Hippocampal formation (tissue), 2 donors: ENCODE measurements at regions not wholly inside any gene's neighbourhood (a gene's known extent, or its start where the extent isn't known, plus 50 kb on each side); places are given as distances from the start of the nearest gene placed in this dataset.

Source experiments
- DNase-seq, 2 donors: peaks; one replicate each; lab custom pipeline; 2025; lab: John Stamatoyannopoulos, UW

DNA sequence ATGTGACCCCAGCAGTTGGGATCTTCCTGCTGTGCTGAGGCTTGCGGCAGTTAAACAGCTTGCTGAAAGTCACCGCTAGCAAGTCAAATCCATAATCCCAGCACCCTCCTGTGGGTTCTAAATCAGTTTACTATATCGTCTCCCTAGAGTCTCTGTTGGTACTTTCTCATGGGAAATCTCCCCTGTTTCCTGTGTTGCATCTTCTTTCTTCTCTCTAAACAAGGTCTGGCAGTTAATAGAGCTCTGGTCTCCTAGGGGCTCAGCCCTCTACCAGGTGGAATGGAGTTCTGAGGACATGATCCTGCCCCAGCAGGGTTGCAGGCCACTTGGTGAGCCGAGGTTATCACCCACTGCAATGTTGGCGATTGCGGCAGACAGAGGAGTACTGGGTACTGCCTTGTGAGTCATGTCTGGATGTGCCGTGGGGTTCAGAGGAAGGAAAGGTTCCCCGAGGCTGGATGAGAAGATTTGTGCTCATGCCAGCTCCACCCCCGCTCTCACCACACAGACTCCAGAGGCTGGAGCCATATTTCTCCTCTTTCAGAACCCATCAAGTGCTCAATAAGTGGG is 59.4 kb upstream of the SIX2 start:
- no peak for DNase-seq

DNA sequence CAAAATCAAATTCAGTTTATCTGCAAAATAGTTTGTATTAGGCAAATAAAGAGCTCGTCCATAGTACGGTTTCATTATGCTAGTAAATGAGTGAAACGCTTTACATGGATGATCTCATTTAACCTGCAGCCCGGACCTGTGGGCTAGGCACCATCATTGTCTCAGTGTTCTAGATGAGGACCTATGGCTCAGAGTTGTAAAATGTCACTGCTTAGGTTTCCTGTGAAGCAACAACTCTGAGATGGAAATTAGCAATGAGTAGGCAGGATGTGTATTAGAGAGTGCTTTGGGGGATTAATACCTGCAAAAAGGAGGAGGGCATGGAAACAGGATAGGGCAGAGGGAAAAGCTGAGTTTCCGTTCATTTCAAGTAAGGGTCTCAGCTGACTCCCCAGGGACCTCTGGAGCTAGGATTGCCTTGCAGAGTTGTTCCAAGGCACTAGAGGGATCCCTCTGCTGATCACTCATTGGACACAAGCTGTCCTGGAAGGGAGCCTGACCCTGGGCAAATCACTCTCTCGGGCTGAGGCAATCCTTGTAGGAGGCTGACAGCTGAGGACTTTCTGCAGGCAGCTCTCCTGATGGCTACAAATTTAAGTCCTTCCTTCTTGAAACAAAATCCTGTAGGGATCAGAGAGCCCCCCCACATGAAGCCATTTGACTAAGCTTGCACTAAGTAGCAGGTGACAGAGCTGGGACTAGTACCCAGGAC is 58.8 kb upstream of the SIX2 start:
- DNase-seq, result no peak
